ENCODE measurements at regions not wholly inside any gene's neighbourhood (a gene's known extent, or its start where the extent isn't known, plus 50 kb on each side); places are given as distances from the start of the nearest gene placed in this dataset.
"Not testable (repeated sequence)": the region's sequence is repeated elsewhere in the genome, so short reads cannot be mapped to it uniquely, and the experiment has no call there.

- DNase-seq (ENCODE audit: low read depth in 1 of 2, low spot score in 1 of 2), result not testable (repeated sequence)
Measured at GRCh38 chr10:45056806-45057205, 56.1 kb downstream of the ZNF22 start.

DNA sequence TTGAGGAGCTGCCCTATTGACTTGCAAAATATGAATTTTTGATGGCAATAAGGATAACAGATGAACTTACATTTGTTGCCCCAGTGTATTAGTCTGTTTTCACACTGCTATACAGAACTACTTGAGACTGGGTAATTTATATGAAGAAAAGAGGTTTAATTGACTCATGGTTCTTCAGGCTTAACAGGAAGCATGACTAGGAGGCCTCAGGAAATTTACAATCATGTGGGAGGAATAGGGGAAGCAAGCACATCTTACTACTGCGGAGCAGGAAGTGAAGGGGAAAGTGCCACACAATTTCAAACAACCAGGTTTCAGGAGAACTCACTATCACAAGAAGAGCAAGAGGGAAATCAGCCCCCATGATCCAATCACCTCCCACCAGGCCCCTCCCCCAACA is 57.9 kb downstream of the ZNF22 start:
- DNase-seq (ENCODE audit: low read depth in 1 of 2, low spot score in 1 of 2), result no peak

GRCh38 chr10:45058992-45059561 is 58.4 kb downstream of the ZNF22 start:
- no peak for DNase-seq (ENCODE audit: low read depth in 1 of 2, low spot score in 1 of 2)

- DNase-seq (ENCODE audit: low read depth in 1 of 2, low spot score in 1 of 2), result no peak
Measured at GRCh38 chr10:45059632-45060031, 58.9 kb downstream of the ZNF22 start.

DNA sequence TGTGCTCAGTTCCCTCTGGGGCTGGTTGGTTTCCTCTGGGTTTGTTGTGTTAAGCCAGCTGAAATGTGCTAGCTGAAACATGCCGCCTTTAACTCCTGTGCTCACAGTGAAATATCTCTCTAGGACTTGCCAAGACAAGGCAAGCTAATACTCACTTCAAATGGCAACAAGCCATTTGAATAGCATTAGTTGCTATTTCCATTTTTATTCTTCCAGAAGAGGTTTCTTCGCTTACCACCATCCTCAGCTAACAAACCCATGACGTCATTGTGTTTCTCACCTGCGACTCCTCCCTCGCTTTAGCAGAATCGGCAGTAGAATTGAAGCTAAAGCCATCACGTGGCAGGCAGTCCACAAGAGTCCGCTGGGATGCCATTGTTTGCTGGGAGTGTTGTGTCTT is 61.3 kb downstream of the ZNF22 start:
- no peak for DNase-seq (ENCODE audit: low read depth in 1 of 2, low spot score in 1 of 2)

DNA sequence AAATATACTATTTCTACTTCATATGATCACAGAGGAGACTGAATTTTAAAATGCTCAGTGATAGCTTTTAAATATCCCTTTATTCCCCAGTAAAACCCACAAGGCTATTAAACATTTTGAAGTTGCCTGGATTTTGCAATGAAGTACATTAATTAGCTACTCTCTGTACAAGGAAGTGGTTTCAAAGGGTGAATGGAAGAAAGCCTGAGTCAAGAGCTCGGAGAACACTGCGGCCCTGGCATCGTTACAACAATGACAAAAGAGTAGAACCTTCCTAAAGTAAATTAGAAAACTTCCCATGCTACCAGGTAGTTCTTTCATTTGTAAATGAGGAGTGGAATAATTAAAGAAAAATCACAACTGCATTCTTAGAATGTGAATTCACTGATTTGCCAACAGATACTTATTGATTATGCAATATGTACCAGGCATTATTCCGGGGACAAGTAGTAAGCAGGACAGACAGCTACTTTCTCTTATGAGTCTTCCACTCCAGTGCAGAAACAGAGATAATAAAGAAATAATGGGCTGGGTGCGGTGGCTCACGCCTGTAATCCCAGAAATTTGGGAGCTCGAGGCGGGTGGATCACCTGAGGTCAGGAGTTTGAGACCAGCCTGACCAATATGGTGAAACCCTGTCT is 63.0 kb downstream of the ZNF22 start:
- no peak for DNase-seq (ENCODE audit: low read depth in 1 of 2, low spot score in 1 of 2)

GRCh38 chr10:45064998-45065397 is 64.3 kb downstream of the ZNF22 start:
- no peak for DNase-seq (ENCODE audit: low read depth in 1 of 2, low spot score in 1 of 2)

GRCh38 chr10:45071043-45071813 is 70.5 kb downstream of the ZNF22 start:
- no peak for DNase-seq (ENCODE audit: low read depth in 1 of 2, low spot score in 1 of 2)

DNA sequence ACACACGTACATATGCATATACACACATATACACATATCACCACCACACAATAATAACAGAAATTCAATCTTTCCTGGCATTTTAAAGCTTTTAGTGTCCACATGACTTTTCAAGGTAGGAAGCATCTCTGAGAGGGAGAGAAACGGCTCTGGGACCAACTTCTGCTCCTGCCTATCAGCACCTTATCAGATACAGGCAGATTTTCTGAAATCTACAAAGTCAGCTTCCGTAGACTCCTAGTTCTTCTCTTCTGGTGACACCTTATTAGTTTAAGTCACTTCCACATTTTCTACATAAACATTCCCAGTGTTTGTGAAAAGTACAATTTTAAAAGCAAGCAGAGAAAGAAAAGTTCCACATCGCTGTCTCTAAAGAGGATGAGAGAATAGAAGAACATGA is 74.5 kb downstream of the ZNF22 start:
- DNase-seq (ENCODE audit: low read depth in 1 of 2, low spot score in 1 of 2), result no peak

DNA sequence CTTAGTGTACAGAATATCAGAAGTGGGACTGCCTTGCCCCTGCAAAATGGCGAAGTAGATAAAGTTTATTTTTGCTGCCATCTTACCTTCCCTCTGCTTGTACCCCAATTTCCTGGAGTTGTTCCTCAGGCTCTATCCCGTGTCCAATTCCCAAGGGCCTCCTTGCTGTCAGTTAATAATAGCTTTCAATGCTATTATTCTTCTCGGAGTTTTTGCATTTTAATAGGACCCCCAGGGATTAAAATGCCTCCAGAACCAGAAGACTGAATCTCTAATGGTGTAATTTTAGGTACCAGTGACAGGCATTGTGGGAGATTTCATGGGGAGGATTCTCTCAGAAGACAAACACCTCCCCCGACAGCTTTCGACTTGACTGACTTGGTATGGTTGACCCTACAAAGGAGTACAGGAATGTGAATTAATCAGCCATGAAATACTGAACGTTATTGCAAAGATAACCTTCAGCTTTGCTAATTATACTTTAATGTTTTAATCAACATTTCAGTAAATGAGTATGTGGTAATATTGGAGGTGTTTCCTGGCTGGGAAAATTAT is 75.2 kb downstream of the ZNF22 start:
- DNase-seq (ENCODE audit: low read depth in 1 of 2, low spot score in 1 of 2), result no peak

DNA sequence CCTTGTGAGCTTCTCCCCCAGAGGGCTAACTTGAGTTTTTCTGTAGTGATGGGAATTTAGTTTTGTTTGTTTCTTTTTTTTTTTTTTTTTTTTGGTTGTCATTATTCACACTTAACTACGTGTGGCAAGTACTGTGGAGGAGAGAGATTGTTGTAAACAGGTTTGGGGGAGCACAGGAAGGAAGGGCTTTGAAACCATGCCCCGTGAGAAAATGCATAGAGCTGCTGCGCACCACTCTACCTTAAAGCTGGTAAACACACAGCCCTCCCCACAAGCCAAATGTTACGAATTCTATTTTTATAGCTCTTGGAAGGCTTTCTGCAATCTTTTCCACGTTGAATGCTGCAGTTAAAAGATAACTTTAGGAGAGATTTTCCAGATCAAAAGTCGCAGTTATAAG is 76.2 kb downstream of the ZNF22 start:
- no peak for DNase-seq (ENCODE audit: low read depth in 1 of 2, low spot score in 1 of 2)

- DNase-seq (ENCODE audit: low read depth in 1 of 2, low spot score in 1 of 2), result no peak
Measured at GRCh38 chr10:45080331-45080730, 79.6 kb downstream of the ZNF22 start.

DNA sequence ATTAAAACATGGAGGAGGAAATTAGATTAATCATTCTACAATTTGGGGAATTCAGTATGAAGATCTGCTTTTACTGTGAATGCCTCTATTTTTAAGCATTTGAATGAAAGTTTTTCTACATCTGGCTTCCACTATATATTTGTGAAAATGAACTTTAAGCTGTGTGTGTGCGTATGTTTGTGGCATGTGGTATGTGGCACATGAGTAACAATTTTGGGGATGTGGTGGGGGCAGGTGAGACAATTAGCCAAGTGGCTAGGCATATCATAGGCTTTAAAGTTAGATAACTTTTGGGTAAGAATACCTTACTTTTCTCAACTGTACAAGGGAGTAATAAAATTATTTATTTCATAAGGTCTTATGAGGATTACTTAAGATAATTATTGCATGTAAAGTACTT is 81.5 kb downstream of the ZNF22 start:
- DNase-seq (ENCODE audit: low read depth in 1 of 2, low spot score in 1 of 2), result no peak

DNA sequence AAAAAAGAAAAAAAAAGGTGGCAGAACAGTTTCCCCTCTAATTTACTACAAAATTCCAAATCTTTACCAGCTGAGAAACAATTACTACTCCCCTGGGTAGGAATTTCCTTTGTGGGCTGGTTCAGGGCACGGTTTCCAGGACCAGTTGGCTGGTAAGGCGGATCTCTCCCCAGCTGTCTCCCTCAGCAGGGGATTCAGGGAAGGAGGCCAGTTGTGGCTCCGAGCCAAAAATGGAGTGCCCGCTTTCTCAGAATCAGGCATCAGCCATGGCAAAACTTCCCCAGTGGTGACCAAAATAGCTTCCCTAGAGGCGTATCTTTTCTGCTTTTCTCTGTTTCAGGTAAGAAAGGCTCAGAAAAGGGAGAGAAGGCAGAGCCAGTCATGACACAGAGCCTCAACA is 91.2 kb downstream of the ZNF22 start:
- DNase-seq (ENCODE audit: low read depth in 1 of 2, low spot score in 1 of 2), result no peak

GRCh38 chr10:45093945-45094344 is 93.2 kb downstream of the ZNF22 start:
- no peak for DNase-seq (ENCODE audit: low read depth in 1 of 2, low spot score in 1 of 2)

- DNase-seq (ENCODE audit: low read depth in 1 of 2, low spot score in 1 of 2), result no peak
Measured at GRCh38 chr10:45095286-45095685, 94.6 kb downstream of the ZNF22 start.

DNA sequence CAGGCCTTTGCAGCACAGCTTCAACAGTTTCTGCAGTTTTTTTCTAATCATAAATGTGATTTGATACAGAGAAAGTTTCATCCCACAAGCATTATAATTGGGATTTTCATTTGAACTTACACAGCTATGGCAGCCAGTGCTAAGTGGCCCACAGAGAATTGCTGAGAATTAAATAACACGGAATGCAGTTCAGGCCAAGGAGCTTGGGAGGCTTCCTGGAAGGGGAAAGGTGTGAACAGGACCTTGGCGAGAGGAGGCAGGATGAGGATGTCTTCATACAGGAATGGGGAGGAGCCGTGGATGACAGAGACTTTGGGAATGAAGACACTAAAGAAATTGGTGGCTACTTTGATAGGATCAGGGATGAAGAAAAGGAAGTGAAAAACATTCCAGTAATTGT is 95.3 kb downstream of the ZNF22 start:
- DNase-seq (ENCODE audit: low read depth in 1 of 2, low spot score in 1 of 2), result no peak

- DNase-seq (ENCODE audit: low read depth in 1 of 2, low spot score in 1 of 2), result no peak
Measured at GRCh38 chr10:45100429-45100828, 99.7 kb downstream of the ZNF22 start.

GRCh38 chr10:45104674-45105073 is 104.0 kb downstream of the ZNF22 start:
- no peak for DNase-seq (ENCODE audit: low read depth in 1 of 2, low spot score in 1 of 2)

- DNase-seq (ENCODE audit: low read depth in 1 of 2, low spot score in 1 of 2), result not testable (repeated sequence)
Measured at GRCh38 chr10:45105309-45105708, 104.6 kb downstream of the ZNF22 start.

- no peak for DNase-seq (ENCODE audit: low read depth in 1 of 2, low spot score in 1 of 2)
Measured at GRCh38 chr10:45106236-45106856, 105.6 kb downstream of the ZNF22 start.

DNA sequence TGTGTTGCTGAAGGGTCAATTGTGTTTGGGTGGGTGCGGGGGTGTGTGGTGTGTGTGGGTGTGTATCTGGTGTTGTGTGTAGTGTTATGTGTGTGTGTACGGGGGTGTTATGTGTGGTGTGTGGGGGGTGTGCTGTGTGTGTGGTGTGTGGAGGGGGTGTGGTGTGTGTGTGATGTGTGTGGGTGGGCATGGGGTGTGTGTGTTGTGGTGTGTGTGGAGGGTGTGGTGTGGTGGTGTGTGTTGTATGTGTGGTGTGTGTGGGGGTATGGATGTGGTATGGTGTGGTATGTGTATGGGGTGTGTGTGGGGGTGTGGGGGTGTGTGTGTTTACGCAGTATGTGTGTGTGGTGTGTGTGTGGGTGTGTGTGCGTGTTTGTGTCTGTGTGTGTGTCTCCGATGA is 110.8 kb downstream of the ZNF22 start:
- no peak for DNase-seq (ENCODE audit: low read depth in 1 of 2, low spot score in 1 of 2)
